ENCODE measurements at regions not wholly inside any gene's neighbourhood (a gene's known extent, or its start where the extent isn't known, plus 50 kb on each side); places are given as distances from the start of the nearest gene placed in this dataset.
"Not testable (repeated sequence)": the region's sequence is repeated elsewhere in the genome, so short reads cannot be mapped to it uniquely, and the experiment has no call there.

- intact Hi-C loops (cut with micrococcal nuclease), result no loop called here
Observed at GRCh38 chr1:190667914-190668313, 190.2 kb upstream of the BRINP3 start.

- intact Hi-C loops (cut with micrococcal nuclease), result no loop called here
Observed at GRCh38 chr1:190679044-190679443, 201.4 kb upstream of the BRINP3 start.

GRCh38 chr1:190679454-190679853 lies 201.8 kb upstream of the BRINP3 start:
- intact Hi-C loops (cut with micrococcal nuclease), result no loop called here

DNA sequence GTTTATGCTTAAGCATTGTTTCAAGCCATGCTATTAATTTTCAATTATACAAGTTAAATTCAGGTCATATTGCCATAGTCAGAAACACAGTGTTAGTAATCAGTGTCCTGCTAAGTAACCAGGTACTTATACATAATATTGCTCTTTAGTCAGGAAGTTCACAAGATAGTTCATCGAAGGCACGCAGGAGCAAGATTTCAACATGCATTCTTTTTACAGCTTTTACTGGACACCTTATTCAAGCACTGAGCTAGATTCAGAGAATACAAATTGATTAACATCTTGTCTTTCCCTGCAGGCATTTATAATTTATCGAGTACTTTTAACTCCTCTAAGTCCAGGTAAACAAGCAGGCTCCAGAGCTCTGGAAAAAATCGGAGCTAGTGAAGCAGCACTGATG lies 202.3 kb upstream of the BRINP3 start:
- intact Hi-C loops (cut with micrococcal nuclease), result no loop called here

GRCh38 chr1:190685676-190686075 lies 208.0 kb upstream of the BRINP3 start:
- intact Hi-C loops (cut with micrococcal nuclease), result no loop called here

GRCh38 chr1:190688096-190688495 lies 210.4 kb upstream of the BRINP3 start:
- intact Hi-C loops (cut with micrococcal nuclease), result no loop called here

DNA sequence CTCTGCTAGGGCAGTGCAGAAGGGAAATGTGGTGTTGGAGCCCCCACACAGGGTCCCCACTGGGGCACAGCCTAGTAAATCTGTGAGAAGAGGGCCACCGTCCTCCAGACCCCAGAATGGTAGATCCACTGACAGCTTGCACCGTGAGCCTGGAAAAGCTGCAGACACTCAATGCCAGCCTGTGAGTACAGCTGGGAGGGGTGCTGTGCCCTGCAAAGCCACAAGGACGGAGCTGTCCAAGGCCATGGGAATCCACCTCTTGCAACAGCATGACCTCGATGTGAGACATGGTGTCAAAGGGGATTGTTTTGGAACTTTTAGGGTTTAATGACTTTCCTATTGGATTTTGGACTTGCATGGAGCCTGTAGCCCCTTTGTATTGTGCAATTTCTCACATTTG lies 220.8 kb upstream of the BRINP3 start:
- intact Hi-C loops (cut with micrococcal nuclease), result not testable (repeated sequence)

- intact Hi-C loops (cut with micrococcal nuclease), result no loop called here
Observed at GRCh38 chr1:190699165-190699564, 221.5 kb upstream of the BRINP3 start.

GRCh38 chr1:190708418-190709057 lies 230.9 kb upstream of the BRINP3 start:
- intact Hi-C loops (cut with micrococcal nuclease), result no loop called here

- intact Hi-C loops (cut with micrococcal nuclease), result no loop called here
Observed at GRCh38 chr1:190711069-190711468, 233.4 kb upstream of the BRINP3 start.

GRCh38 chr1:190717055-190717454 lies 239.4 kb upstream of the BRINP3 start:
- intact Hi-C loops (cut with micrococcal nuclease), result no loop called here

DNA sequence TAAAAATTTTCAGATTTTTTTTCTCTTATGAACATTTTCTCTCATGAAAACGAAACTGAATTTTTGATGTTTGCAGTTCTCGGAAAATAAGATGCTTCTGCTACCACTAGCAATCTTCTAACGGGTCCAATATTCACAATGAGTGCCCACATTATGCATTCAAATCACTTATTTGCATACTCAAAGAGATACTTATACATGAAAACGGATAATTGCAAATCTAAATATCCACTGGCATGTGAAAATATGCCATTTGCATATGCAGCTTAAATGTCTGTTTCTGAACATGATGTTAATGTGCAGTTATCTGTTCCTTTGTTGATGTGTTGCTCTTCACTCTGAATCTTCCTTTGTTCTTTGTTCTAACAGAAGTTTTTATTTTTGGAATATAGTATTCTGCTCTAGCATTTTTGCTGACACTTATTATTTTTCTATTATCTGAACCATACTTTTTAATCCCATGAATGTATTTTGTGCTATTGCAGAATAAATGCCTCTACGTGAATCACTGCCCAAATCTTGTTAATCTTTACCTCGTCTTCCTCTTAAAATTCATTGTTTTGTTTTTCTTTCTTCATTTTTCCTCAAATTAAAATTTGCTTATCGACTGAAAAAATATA lies 259.4 kb upstream of the BRINP3 start:
- intact Hi-C loops (cut with micrococcal nuclease), result no loop called here

- intact Hi-C loops (cut with micrococcal nuclease), result no loop called here
Observed at GRCh38 chr1:190738317-190738716, 260.7 kb upstream of the BRINP3 start.

DNA sequence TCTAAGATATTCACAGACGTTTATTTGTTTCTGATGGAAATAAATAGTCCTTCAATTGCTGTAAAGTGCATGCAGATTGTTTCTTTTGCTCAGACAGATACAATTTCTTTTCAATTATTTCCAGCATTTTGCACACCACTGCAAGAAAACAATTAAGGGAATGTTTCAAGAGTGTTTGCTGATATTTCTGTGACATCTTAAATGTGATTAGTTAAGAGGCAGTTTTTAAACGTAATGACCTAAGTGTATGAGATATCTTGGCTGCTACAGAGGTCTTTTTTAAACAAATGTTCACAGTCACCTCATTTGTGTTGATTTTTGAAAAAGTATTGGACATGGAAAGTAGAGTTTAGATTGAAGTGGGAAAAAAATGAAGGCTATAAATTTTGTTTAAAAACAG lies 262.3 kb upstream of the BRINP3 start:
- intact Hi-C loops (cut with micrococcal nuclease), result no loop called here

DNA sequence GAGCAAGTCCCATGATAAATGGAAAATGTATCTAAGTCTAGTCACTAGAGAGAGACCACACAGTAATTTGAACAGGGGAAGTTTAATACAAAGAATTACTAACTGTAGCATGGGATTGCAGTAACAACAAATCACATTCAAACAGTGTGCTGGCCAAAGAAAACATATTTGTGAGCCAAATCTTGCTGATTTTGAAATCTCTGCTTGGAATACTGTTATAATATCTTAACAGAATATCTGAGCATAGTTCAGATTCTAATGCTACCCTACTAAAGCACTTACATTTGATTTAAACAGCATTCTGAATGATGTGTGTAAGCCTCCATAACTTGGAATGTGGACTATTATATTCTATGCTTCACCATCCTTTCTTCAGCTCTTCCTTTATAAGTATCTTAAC lies 270.0 kb upstream of the BRINP3 start:
- intact Hi-C loops (cut with micrococcal nuclease), result no loop called here

DNA sequence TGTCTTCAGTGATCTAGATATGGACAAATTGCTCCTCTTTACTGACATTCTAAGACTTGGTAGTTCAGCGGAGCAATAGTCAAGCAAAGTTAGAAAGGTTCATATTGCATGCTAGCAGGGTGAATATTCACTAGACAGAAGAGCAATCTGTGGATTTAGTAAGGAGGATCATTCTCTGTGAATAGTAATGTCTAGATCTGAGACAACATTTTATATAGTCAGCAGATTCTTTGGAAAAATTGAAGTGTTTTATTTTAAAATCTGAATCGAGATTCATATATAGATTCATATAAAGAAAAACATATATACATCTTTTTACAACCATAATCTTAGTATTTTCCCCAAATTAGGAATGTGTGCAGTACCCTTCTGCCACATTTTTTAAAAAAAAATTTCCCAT lies 274.5 kb upstream of the BRINP3 start:
- intact Hi-C loops (cut with micrococcal nuclease), result no loop called here

DNA sequence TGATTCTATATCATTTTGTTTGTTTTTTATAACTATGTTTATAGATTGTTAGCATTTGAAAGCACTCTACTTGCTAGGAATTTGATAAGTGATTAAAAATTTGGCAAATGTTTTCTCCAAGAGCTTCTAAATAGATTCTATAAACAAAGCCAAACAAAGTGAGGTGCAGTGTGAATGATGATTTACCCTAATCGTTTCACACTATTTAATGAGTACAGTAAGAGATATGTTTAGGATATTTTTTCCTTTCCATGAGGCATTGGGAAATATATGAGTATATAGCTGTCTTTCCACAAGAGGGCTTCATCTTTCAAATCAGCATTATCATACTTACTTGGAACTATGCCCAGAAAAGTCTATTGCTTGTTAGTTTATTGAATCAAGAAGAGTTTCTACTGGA lies 277.0 kb upstream of the BRINP3 start:
- intact Hi-C loops (cut with micrococcal nuclease), result no loop called here

DNA sequence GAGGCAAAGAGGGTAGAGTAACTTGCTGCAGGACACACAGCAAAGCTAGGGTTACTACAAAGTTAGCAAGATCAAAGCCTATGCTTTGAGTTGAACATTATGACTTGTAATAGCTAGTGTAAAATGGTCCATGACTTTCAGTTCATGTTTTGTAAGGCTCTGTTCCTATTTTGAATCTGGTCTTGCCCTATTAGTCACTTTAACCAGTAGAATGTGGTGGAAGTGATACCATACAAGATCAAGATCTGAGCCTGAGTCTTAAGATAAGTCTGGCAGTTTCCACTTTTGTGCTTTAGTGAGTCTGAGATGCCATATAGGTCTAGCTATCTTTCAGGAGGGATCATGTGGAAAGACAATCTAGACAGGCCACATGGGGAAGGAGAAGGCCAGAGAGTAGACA lies 282.1 kb upstream of the BRINP3 start:
- intact Hi-C loops (cut with micrococcal nuclease), result no loop called here

GRCh38 chr1:190762325-190762724 lies 284.7 kb upstream of the BRINP3 start:
- intact Hi-C loops (cut with micrococcal nuclease), result no loop called here

GRCh38 chr1:190792873-190793272 lies 315.2 kb upstream of the BRINP3 start:
- intact Hi-C loops (cut with micrococcal nuclease), result no loop called here

- intact Hi-C loops (cut with micrococcal nuclease), result no loop called here
Observed at GRCh38 chr1:190807629-190808028, 330.0 kb upstream of the BRINP3 start.

DNA sequence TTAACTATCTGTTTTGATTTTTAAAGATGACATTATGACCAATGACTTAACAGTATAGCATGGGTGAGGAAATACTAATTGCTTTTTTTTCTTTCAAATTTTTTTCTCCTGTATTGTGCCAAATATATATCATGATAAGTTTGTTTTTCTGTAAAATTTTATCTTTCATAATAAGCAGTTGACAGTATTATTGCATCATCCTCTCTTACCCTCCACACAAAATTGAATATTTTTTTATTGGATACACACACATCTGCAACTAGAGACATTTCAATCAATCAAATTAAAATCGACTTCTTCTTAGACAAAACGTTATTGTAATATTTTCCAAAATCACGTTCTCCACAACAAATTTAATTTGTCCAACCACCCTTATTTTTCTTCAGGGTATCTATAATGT lies 330.4 kb upstream of the BRINP3 start:
- intact Hi-C loops (cut with micrococcal nuclease), result no loop called here

- intact Hi-C loops (cut with micrococcal nuclease), result no loop called here
Observed at GRCh38 chr1:190809312-190809711, 331.6 kb upstream of the BRINP3 start.

GRCh38 chr1:190812996-190813395 lies 335.3 kb upstream of the BRINP3 start:
- intact Hi-C loops (cut with micrococcal nuclease), result no loop called here

All from T-helper 2 cell treated with Interferon-gamma antibody and Interleukin-4, amounts not matched to agents 100 ng/mL and 5 ng/mL, for 36 hours (primary cell).